ENCODE measurements at regions not wholly inside any gene's neighbourhood (a gene's known extent, or its start where the extent isn't known, plus 50 kb on each side); places are given as distances from the start of the nearest gene placed in this dataset.

DNA sequence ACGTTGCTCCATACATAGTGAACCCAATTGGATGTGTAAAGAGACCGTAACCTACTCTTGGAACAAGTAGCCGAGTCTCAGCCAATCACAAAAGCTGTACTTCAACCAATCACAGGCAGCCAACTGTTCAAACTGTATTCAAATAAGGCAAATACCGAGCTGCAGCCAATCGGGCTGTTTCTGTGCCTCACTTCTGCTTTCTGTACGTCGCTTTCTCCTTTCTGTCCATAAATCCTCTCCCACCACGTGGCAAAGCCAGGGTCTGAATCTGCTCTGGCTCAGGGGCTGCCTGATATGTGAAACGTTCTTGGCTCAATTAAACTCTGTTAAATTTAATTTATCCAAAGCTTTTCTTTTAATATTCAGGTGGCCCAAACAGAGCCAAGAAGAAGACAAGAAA lies 210.3 kb downstream of the URB2 start (continued):
- TF ChIP-seq, protein P1, sequence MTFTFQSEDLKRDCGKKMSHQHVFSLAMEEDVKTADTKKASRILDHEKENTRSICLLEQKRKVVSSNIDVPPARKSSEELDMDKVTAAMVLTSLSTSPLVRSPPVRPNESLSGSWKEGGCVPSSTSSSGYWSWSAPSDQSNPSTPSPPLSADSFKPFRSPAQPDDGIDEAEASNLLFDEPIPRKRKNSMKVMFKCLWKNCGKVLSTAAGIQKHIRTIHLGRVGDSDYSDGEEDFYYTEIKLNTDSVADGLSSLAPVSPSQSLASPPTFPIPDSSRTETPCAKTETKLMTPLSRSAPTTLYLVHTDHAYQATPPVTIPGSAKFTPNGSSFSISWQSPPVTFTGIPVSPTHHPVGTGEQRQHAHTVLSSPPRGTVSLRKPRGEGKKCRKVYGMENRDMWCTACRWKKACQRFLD (tag by site-specific recombination; IDR thresholded peaks at IDR 0.05) = no peak
- TF ChIP-seq BCL11A (tag by site-specific recombination; IDR thresholded peaks at IDR 0.05; ENCODE audit: low read depth) (no peak), KLF16 (tag by site-specific recombination; IDR thresholded peaks at IDR 0.05) (no peak), ZNF132 (tag by site-specific recombination; IDR thresholded peaks at IDR 0.05; ENCODE audit: borderline replicate concordance) (no peak), IKZF3 (tag by site-specific recombination; IDR thresholded peaks at IDR 0.05) (no peak), ZNF48 (tag by site-specific recombination; IDR thresholded peaks at IDR 0.05) (no peak), ZSCAN4 (tag by site-specific recombination; IDR thresholded peaks at IDR 0.05) (no peak), FEZF1 (tag by site-specific recombination; IDR thresholded peaks at IDR 0.05) (no peak)
- TF ChIP-seq, protein P2, sequence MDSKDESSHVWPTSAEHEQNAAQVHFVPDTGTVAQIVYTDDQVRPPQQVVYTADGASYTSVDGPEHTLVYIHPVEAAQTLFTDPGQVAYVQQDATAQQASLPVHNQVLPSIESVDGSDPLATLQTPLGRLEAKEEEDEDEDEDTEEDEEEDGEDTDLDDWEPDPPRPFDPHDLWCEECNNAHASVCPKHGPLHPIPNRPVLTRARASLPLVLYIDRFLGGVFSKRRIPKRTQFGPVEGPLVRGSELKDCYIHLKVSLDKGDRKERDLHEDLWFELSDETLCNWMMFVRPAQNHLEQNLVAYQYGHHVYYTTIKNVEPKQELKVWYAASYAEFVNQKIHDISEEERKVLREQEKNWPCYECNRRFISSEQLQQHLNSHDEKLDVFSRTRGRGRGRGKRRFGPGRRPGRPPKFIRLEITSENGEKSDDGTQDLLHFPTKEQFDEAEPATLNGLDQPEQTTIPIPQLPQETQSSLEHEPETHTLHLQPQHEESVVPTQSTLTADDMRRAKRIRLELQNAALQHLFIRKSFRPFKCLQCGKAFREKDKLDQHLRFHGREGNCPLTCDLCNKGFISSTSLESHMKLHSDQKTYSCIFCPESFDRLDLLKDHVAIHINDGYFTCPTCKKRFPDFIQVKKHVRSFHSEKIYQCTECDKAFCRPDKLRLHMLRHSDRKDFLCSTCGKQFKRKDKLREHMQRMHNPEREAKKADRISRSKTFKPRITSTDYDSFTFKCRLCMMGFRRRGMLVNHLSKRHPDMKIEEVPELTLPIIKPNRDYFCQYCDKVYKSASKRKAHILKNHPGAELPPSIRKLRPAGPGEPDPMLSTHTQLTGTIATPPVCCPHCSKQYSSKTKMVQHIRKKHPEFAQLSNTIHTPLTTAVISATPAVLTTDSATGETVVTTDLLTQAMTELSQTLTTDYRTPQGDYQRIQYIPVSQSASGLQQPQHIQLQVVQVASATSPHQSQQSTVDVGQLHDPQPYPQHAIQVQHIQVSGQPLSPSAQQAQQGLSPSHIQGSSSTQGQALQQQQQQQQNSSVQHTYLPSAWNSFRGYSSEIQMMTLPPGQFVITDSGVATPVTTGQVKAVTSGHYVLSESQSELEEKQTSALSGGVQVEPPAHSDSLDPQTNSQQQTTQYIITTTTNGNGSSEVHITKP (tag by site-specific recombination; IDR thresholded peaks at IDR 0.05) = no peak

- H3K9me3 ChIP-seq (ENCODE audit: control insufficient read depth, insufficient read depth, low read depth, low read length) = no peaks in the 10 kb centered on the region
- H3K27ac ChIP-seq (ENCODE audit: extremely low read depth, low read depth, low read length) = no peak overlapping the region
- no peaks in the 10 kb centered on the region for H3K4me1 ChIP-seq (ENCODE audit: control insufficient read depth, insufficient read depth, low read length)
- ChIA-PET CTCF (interaction anchor here (0.6 to 1.9 kb wide), 5 partner anchors 10 to 728 kb away, joined by 3 to 7 read pairs (median 4); no protein-coding TSS in a partner anchor), POLR2A (no interaction called here)
- H3K36me3 ChIP-seq (ENCODE audit: control insufficient read depth in 2 of 2, insufficient read depth in 1 of 2, low read length in 2 of 2) = no peaks in the 10 kb centered on the region
- no peak for TF ChIP-seq ZNF501 (tag by site-specific recombination; IDR thresholded peaks at IDR 0.05)
- no peak for TF ChIP-seq ZNF658 (tag by site-specific recombination; IDR thresholded peaks at IDR 0.05)
- no peak for TF ChIP-seq ZNF223 (tag by site-specific recombination; IDR thresholded peaks at IDR 0.05)
- TF ChIP-seq ZNF221 (tag by site-specific recombination; IDR thresholded peaks at IDR 0.05; ENCODE audit: borderline replicate concordance) = no peak
- TF ChIP-seq ZNF701 (tag by site-specific recombination; IDR thresholded peaks at IDR 0.05) = no peak
- H3K4me3 ChIP-seq (ENCODE audit: low read depth, low read length) = no peak overlapping the region
These were observed 212.2 kb downstream of the URB2 start for GRCh38 chr1:229838204-229838603.

DNA sequence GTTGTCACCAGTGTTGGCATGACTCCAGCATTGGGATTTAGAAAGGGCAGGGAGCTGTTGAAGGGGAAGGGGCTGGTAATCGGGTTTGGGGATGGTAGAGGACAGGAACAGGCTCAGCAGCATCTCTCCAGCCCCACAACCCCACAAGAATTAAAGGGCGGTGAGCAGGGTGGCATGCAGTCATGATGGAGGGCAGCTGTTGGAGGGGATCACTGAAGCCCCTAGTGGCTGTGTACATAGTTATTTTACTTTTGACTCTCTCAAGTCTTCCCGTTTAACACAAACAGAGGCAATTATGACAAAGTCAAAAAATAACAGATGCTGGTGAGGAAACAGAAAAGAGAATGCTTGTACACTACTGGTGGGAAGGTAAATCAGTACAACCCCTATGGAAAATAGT lies 213.8 kb downstream of the URB2 start:
- Histone ChIP-seq H3K27ac (ENCODE audit: extremely low read depth, low read depth, low read length) (no peak overlapping the region), H3K4me1 (ENCODE audit: control insufficient read depth, insufficient read depth, low read length) (peaks cover 11% of the 10 kb centered on the region), H3K4me3 (ENCODE audit: low read depth, low read length) (no peak overlapping the region), H3K36me3 (ENCODE audit: control insufficient read depth in 2 of 2, insufficient read depth in 1 of 2, low read length in 2 of 2) (no peaks in the 10 kb centered on the region), H3K9me3 (ENCODE audit: control insufficient read depth, insufficient read depth, low read depth, low read length) (no peaks in the 10 kb centered on the region)
- CTCF ChIA-PET = interaction anchor here (0.8 to 1.5 kb wide), 2 partner anchors 9 to 19 kb away, joined by 4 to 11 read pairs; no protein-coding TSS in a partner anchor
- POLR2A ChIA-PET = no interaction called here
- no peak for TF ChIP-seq ZNF133 (tag by site-specific recombination; IDR thresholded peaks at IDR 0.05)

DNA sequence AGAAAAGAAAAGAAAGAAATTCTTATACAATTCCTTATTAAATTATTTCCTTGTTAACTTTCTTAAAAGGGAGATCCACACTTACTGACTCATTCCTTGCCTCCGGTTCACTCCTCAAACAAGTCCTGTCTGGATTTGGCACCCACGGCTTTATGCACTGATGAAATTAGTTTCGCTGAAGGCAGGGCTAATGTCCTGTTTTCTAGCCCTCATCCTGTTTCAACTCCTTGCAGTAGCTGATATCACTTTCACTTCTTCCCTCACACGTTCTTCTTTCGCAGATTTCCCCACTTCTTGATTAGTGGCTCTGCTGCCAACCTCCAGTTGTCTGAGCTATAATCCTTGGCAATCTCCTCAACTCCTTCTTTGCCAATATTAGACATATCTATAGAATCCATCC lies 215.2 kb downstream of the URB2 start:
- no peaks in the 10 kb centered on the region for H3K36me3 ChIP-seq (ENCODE audit: control insufficient read depth in 2 of 2, insufficient read depth in 1 of 2, low read length in 2 of 2)
- CTCF ChIA-PET = interaction anchor here (0.6 to 1.5 kb wide), 3 partner anchors 8 to 520 kb away, joined by 3 to 11 read pairs (median 4); no protein-coding TSS in a partner anchor
- peak; percentile 83 for TF ChIP-seq PRDM1 (tag by site-specific recombination; IDR thresholded peaks at IDR 0.05)
- no peak for TF ChIP-seq ZNF747 (tag by site-specific recombination; IDR thresholded peaks at IDR 0.05)
- no peak for TF ChIP-seq ZNF600 (tag by site-specific recombination; IDR thresholded peaks at IDR 0.05)
- POLR2A ChIA-PET = no interaction called here
- H3K9me3 ChIP-seq (ENCODE audit: control insufficient read depth, insufficient read depth, low read depth, low read length) = no peaks in the 10 kb centered on the region
- H3K4me1 ChIP-seq (ENCODE audit: control insufficient read depth, insufficient read depth, low read length) = peaks cover 11% of the 10 kb centered on the region
- no peak overlapping the region for H3K4me3 ChIP-seq (ENCODE audit: low read depth, low read length)
- no peak overlapping the region for H3K27ac ChIP-seq (ENCODE audit: extremely low read depth, low read depth, low read length)

All from HEK293 (cell line).